Activated T-cell treated with anti-CD3 and anti-CD28 coated beads for 48 hours (primary cell): ENCODE measurements at regions not wholly inside any gene's neighbourhood (a gene's known extent, or its start where the extent isn't known, plus 50 kb on each side); places are given as distances from the start of the nearest gene placed in this dataset.
A peak's percentile ranks its signal among the peaks of the same experiment; 100 is the strongest.

Source experiments
- DNase-seq: peaks from one replicate; pipeline ENCODE4 v3.0.0-alpha.2; 2020; ENCODE audit warnings: low read depth

DNA sequence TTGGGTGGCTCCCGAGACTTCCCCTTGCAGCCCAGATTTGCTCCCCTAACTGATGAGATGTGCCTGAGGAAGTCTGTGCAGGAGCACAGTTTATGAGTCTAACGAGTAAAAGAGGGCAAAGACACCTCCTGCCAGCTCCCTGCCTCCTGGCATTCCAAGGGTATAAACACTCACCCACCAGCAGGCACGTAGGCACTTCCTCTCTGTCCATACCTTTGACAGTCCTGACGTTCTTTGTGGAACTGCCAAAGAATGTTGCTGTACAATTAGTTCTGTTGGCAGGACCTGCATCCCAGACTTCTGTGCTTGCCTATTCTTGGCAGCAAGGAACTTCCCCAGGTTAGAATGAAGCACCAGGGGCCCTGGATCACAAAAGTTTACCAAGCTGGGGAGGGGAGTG lies 889.3 kb downstream of the BCL11B start:
- no peak for DNase-seq

GRCh38 chr14:98385851-98386250 lies 886.1 kb downstream of the BCL11B start:
- no peak for DNase-seq

GRCh38 chr14:98391061-98391460 lies 880.9 kb downstream of the BCL11B start:
- no peak for DNase-seq

GRCh38 chr14:98393527-98393926 lies 878.5 kb downstream of the BCL11B start:
- no peak for DNase-seq

DNA sequence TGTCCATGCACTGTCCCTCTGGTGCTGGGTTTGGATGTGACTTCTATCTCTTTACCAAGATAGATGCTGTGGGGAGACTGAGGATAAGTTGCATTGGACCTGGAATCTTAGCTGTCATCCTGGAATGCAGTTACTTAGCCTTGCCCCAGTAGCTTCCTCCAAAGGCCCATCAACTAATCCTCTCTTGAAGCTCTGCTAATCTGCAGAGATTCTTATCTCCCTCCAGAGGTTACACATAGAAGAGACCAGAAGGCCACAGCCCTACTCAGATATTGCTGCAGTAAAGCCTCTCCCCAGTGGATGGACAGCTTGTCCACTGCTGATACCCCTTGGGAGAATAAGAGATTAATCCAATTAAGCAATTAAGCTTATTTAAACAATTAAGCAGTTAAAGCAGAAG lies 867.2 kb downstream of the BCL11B start:
- DNase-seq, result no peak

DNA sequence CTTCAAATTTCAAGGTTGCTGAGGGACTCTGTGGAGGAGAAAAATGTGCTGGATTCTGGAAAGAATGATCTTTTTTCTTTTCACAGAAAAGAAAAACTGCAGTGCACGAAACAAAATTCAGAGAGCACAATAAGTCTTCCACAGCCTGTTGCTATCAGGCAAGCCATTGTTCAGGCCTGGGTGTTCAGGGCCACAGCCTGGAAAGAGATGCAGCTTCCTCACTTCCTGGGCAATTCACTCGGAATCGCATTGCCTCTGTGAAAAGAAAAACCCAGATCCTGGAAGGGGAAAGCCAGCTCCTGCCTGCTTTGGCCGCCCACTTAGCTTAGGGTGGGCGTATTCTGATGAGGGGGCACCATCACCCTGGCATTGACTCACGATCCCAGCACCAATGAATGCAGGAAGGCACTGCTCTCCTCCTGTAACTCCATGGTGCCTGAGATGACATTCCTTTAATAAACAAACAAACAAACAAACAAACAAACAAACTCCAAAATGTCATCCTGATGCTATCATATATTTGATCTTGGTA lies 863.9 kb downstream of the BCL11B start:
- DNase-seq, result no peak

GRCh38 chr14:98408713-98409112 lies 863.3 kb downstream of the BCL11B start:
- DNase-seq, result peak; percentile 9

- DNase-seq, result no peak
Measured at GRCh38 chr14:98411154-98411553, 860.8 kb downstream of the BCL11B start.

- no peak for DNase-seq
Measured at GRCh38 chr14:98412431-98412830, 859.6 kb downstream of the BCL11B start.

DNA sequence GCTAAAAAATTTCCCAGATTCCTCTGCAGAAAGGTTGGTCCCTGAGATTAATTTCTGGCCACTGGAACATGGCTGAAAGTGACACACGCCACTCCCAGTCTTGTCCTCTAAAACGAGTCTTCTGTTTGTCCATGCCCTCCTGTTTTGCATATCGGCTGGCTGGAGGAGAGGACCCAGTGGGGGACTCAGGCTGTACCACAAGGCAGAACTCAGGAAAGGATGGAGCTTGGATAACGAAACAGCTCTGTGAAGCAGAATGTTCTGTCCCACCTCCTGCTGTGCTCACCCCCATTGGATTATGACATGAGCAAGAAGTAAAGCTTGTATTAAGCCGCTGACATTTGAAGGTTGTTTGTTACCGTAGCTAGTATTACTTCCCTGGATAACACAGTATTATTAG lies 856.2 kb downstream of the BCL11B start:
- no peak for DNase-seq

DNA sequence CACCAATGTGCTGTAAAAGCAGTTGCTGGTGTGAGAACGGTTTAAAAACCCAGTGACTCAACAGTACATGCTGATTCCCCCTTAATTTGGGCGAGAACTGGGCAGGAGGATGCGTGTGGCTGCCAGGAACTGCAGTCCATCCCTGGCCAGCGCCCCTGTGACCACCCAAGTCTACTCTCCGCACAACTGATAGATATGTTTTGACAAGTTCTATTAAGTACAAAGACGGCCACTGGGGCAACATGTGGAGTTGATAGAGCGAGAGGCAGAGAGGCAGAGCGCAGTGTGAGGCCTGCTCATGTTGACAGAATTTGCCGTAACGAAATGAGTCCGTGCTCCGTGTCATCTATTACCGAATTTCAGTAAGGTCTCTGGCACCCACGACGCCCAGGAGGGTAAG lies 855.0 kb downstream of the BCL11B start:
- DNase-seq, result no peak

GRCh38 chr14:98428483-98428994 lies 843.5 kb downstream of the BCL11B start:
- DNase-seq, result no peak

- DNase-seq, result no peak
Measured at GRCh38 chr14:98433436-98433835, 838.6 kb downstream of the BCL11B start.

- no peak for DNase-seq
Measured at GRCh38 chr14:98437113-98437512, 834.9 kb downstream of the BCL11B start.

DNA sequence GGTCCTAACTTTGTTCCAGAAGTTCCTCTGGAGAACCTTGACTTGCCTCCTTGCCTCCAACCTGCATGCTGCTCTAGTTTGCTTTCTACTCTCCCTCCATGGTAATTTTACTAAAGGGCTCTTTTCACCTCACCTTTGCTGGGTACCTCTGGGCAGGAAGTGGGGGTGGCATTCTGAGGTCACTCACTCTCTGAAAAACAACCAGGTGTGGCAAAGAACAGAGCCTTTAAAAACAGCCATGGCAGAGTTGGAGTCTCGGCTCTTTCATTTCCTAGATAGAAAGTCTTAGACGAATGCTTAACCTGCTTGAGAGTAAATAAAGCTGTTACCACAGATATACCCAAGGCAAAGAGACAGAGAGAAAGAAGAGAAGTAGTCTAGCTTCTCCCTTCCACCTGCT lies 827.9 kb downstream of the BCL11B start:
- no peak for DNase-seq

- no peak for DNase-seq
Measured at GRCh38 chr14:98445718-98446117, 826.3 kb downstream of the BCL11B start.

GRCh38 chr14:98446508-98446907 lies 825.5 kb downstream of the BCL11B start:
- no peak for DNase-seq

GRCh38 chr14:98456231-98456630 lies 815.8 kb downstream of the BCL11B start:
- DNase-seq, result no peak

DNA sequence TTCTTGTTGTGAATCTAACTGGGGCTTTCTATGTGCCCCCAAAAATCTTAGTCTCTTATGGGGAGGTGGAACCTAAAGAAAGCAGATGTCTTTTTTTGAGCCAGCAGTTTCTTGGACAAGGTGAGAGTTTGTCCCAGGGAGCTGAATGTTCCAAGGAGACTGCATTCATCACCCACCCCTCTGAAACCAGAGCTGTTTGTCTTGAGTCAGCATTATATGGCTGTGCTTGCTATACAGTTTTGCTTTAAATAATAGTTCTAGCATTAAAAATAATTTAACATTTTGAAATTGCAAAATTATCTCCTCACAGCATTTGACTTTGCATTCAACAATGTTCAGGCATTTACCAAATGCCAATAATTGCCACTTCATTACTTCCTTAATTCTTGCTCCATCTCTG lies 813.3 kb downstream of the BCL11B start:
- no peak for DNase-seq

- DNase-seq, result no peak
Measured at GRCh38 chr14:98462908-98463307, 809.1 kb downstream of the BCL11B start.

- no peak for DNase-seq
Measured at GRCh38 chr14:98466807-98467206, 805.2 kb downstream of the BCL11B start.

GRCh38 chr14:98470663-98471062 lies 801.3 kb downstream of the BCL11B start:
- DNase-seq, result no peak

GRCh38 chr14:98474900-98475299 lies 797.1 kb downstream of the BCL11B start:
- DNase-seq, result no peak

DNA sequence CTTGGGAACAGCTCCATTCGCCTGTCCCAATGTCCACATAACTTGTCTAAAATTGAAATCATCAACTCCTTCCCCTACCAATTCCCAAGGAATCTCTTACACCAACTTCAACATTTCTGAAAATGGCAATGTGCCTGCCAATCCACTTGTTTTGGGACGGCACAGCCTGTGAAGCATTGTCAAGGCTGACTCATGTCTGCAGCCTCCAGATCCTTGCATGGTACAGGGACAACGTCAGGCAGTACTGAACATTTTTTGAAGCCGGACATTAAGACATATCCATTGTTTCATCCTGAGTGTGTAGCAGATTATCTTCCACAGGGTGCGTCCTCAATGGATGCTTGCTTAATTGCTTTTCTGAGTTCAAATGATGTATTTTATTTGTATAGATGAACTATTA lies 794.1 kb downstream of the BCL11B start:
- no peak for DNase-seq

DNA sequence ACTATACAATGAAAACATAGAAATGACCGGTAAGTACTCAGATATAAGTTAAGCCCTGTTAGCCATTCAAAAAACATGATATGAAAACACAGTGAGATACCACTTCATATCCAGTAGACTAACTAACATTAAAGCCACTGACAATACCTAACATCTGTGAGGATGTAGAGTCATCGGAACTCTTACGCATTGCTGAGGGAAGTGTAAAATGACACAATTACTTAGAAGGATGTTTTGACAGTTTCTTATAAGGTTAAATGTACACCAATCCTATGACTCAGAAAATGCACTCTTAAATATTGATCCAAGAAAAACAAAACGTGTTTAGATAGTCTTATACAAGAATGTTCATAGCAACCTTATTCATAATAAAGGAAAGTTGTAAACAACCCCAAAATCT lies 782.9 kb downstream of the BCL11B start:
- no peak for DNase-seq
